ENCODE measurements at regions not wholly inside any gene's neighbourhood (a gene's known extent, or its start where the extent isn't known, plus 50 kb on each side); places are given as distances from the start of the nearest gene placed in this dataset.

- DNase-seq (ENCODE audit: low spot score) = no peak
Measured at GRCh38 chr1:232891656-232892317, 58.6 kb upstream of the NTPCR start.

- no peak for DNase-seq (ENCODE audit: low spot score)
Measured at GRCh38 chr1:232893481-232894313, 56.7 kb upstream of the NTPCR start.

GRCh38 chr1:232894436-232894835 lies 56.0 kb upstream of the NTPCR start:
- no peak for DNase-seq (ENCODE audit: low spot score)

- no peak for DNase-seq (ENCODE audit: low spot score)
Measured at GRCh38 chr1:232897949-232898465, 52.4 kb upstream of the NTPCR start.

- DNase-seq (ENCODE audit: low spot score) = no peak
Measured at GRCh38 chr1:232899268-232899667, 51.1 kb upstream of the NTPCR start.

GRCh38 chr1:232899839-232900238 lies 50.6 kb upstream of the NTPCR start:
- no peak for DNase-seq (ENCODE audit: low spot score)
